ENCODE measurements at regions not wholly inside any gene's neighbourhood (a gene's known extent, or its start where the extent isn't known, plus 50 kb on each side); places are given as distances from the start of the nearest gene placed in this dataset.

GRCh38 chrX:69307756-69308155, 142.5 kb upstream of the PJA1 start:
- no peak for DNase-seq (ENCODE audit: low read depth)

GRCh38 chrX:69307029-69307428, 141.8 kb upstream of the PJA1 start:
- TF ChIP-seq CTCF (IDR thresholded peaks at IDR 0.05; ENCODE audit: insufficient read depth, low read depth, low read length, missing control alignments) = no peak
- H3K4me3 ChIP-seq (ENCODE audit: low read length) = no peak overlapping the region
- no peak for DNase-seq (ENCODE audit: low read depth)

More at GRCh38 chrX:69307756-69308155, 142.5 kb upstream of the PJA1 start:
- TF ChIP-seq CTCF (IDR thresholded peaks at IDR 0.05; ENCODE audit: insufficient read depth, low read depth, low read length, missing control alignments) = no peak
- H3K4me3 ChIP-seq (ENCODE audit: low read length) = no peak overlapping the region

- TF ChIP-seq CTCF (IDR thresholded peaks at IDR 0.05; ENCODE audit: insufficient read depth, low read depth, low read length, missing control alignments) = no peak
- no peak overlapping the region for H3K4me3 ChIP-seq (ENCODE audit: low read length)
- no peak for DNase-seq (ENCODE audit: low read depth)
Measured at GRCh38 chrX:69306063-69306404, 140.8 kb upstream of the PJA1 start.

GRCh38 chrX:69305333-69306062, 140.2 kb upstream of the PJA1 start:
- no peak for TF ChIP-seq CTCF (IDR thresholded peaks at IDR 0.05; ENCODE audit: insufficient read depth, low read depth, low read length, missing control alignments)
- H3K4me3 ChIP-seq (ENCODE audit: low read length) = no peak overlapping the region
- DNase-seq (ENCODE audit: low read depth) = no peak

GRCh38 chrX:69303231-69303630, 138.0 kb upstream of the PJA1 start:
- H3K4me3 ChIP-seq (ENCODE audit: low read length) = no peak overlapping the region
- TF ChIP-seq CTCF (IDR thresholded peaks at IDR 0.05; ENCODE audit: insufficient read depth, low read depth, low read length, missing control alignments) = no peak
- no peak for DNase-seq (ENCODE audit: low read depth)

GRCh38 chrX:69299951-69300714, 134.9 kb upstream of the PJA1 start:
- no peak for DNase-seq (ENCODE audit: low read depth)
- no peak for TF ChIP-seq CTCF (IDR thresholded peaks at IDR 0.05; ENCODE audit: insufficient read depth, low read depth, low read length, missing control alignments)
- H3K4me3 ChIP-seq (ENCODE audit: low read length) = no peak overlapping the region
